IMR-90 (cell line): ENCODE measurements at regions not wholly inside any gene's neighbourhood (a gene's known extent, or its start where the extent isn't known, plus 50 kb on each side); places are given as distances from the start of the nearest gene placed in this dataset.

Source experiments
- ATAC-seq: fragments of 200-7000 bp; cut with Tn5 transposase; 2 replicates; pipeline ENCODE4 v1.9.1; 2020; ENCODE audit warnings: low read depth, mild to moderate bottlenecking, moderate library complexity
- BruUV-seq: library from RNA; stranded (reverse); fragments of 400-500 nt; replicated peaks from 2 replicates; lab custom pipeline; 2021; lab: Mats Ljungman, UMichigan
- CTCF ChIA-PET: fragments of 300-600 bp; formaldehyde crosslinking; extraction: SDS; loops from one replicate; lab custom pipeline; 2021; ENCODE audit warnings: antibody characterized with exemption; lab: Yijun Ruan, JAX
- POLR2A ChIA-PET: fragments of 300-600 bp; sonication (Branson Sonifier 250); formaldehyde crosslinking; loops from one replicate; lab custom pipeline; 2022; ENCODE audit warnings: antibody characterized with exemption; ENCODE audit not compliant: unreplicated experiment; lab: Charles Lee
- DNase-seq: peaks from one replicate; pipeline ENCODE4 v3.0.0; 2013
- H2AFZ ChIP-seq: replicated peaks from 2 replicates; pipeline ENCODE3; 2013; ENCODE audit warnings: low read length, mild to moderate bottlenecking; ENCODE audit not compliant: poor library complexity
- H2AK5ac ChIP-seq: 2 replicates; pipeline ENCODE4 v1.6.1; 2013; ENCODE audit warnings: low read depth, low read length, inconsistent platforms
- H2AK9ac ChIP-seq: replicated peaks from 2 replicates; pipeline ENCODE3; 2013; ENCODE audit warnings: mild to moderate bottlenecking, low read depth, low read length, moderate library complexity; ENCODE audit not compliant: poor library complexity
- H2BK120ac ChIP-seq: 2 replicates; pipeline ENCODE4 v1.6.1; 2013; ENCODE audit warnings: low read depth, low read length, inconsistent platforms
- H2BK15ac ChIP-seq: 3 replicates; pipeline ENCODE4 v1.6.1; 2013; ENCODE audit warnings: low read depth, low read length, inconsistent platforms
- H2BK20ac ChIP-seq: 2 replicates; pipeline ENCODE4 v1.6.1; 2013; ENCODE audit warnings: low read depth, mild to moderate bottlenecking, inconsistent platforms, low read length, moderate library complexity
- H2BK5ac ChIP-seq: 2 replicates; pipeline ENCODE4 v1.6.1; 2013; ENCODE audit warnings: mild to moderate bottlenecking, low read depth, low read length, inconsistent platforms; ENCODE audit not compliant: poor library complexity, severe bottlenecking
- H3K14ac ChIP-seq: replicated peaks from 2 replicates; pipeline ENCODE4 v1.6.1; 2013; ENCODE audit warnings: low read depth, low read length, inconsistent platforms
- H3K18ac ChIP-seq: 2 replicates; pipeline ENCODE4 v1.6.1; 2013; ENCODE audit warnings: low read depth, low read length, control low read depth
- H3K23ac ChIP-seq: 2 replicates; pipeline ENCODE4 v1.6.1; 2013; ENCODE audit warnings: low read depth, low read length, inconsistent platforms
- H3K27ac ChIP-seq: 2 replicates; pipeline ENCODE4 v1.5.1; 2013; ENCODE audit warnings: mild to moderate bottlenecking, control low read depth, low read length; ENCODE audit not compliant: insufficient read depth
- H3K27me3 ChIP-seq: 2 replicates; pipeline ENCODE4 v1.6.1; 2013; ENCODE audit warnings: low read length; ENCODE audit not compliant: control insufficient read depth, insufficient read depth
- H3K36me3 ChIP-seq: 2 replicates; pipeline ENCODE4 v1.6.1; 2013; ENCODE audit warnings: low read length, mixed read lengths; ENCODE audit not compliant: control insufficient read depth, insufficient read depth
- H3K4ac ChIP-seq: 2 replicates; pipeline ENCODE4 v1.6.1; 2013; ENCODE audit warnings: low read depth, low read length, inconsistent platforms
- H3K4me1 ChIP-seq: 2 replicates; pipeline ENCODE4 v1.6.1; 2013; ENCODE audit warnings: low read length, mixed read lengths; ENCODE audit not compliant: control insufficient read depth, insufficient read depth
- H3K4me2 ChIP-seq: 2 replicates; pipeline ENCODE4 v1.6.1; 2013; ENCODE audit warnings: low read depth, mild to moderate bottlenecking, control low read depth, low read length, moderate library complexity
- H3K4me3 ChIP-seq: 2 replicates; pipeline ENCODE4 v1.5.1; 2013; ENCODE audit warnings: low read depth, mild to moderate bottlenecking, control low read depth, low read length, moderate library complexity; ENCODE audit not compliant: insufficient read depth
- H3K56ac ChIP-seq: 2 replicates; pipeline ENCODE4 v1.6.1; 2013; ENCODE audit warnings: low read length, inconsistent platforms; ENCODE audit not compliant: insufficient read depth; ENCODE audit errors: extremely low read depth
- H3K79me1 ChIP-seq, 2 experiments: 2 replicates each; pipeline ENCODE4 v1.6.1; 2013; ENCODE audit warnings: low read length in 2 of 2, inconsistent platforms in 1 of 2, low read depth in 1 of 2
- H3K9ac ChIP-seq: 2 replicates; pipeline ENCODE4 v1.6.1; 2013; ENCODE audit warnings: low read depth, low read length, control low read depth
- H3K9me1 ChIP-seq: 2 replicates; pipeline ENCODE4 v1.6.1; 2013; ENCODE audit warnings: low read length, inconsistent platforms; ENCODE audit not compliant: insufficient read depth
- H3K9me3 ChIP-seq: 2 replicates; pipeline ENCODE4 v1.6.1; 2013; ENCODE audit warnings: low read length; ENCODE audit not compliant: control insufficient read depth, insufficient read depth
- H4K20me1 ChIP-seq: 2 replicates; pipeline ENCODE4 v1.6.1; 2013; ENCODE audit warnings: low read length, inconsistent platforms; ENCODE audit not compliant: insufficient read depth
- H4K5ac ChIP-seq: 2 replicates; pipeline ENCODE4 v1.6.1; 2013; ENCODE audit warnings: mild to moderate bottlenecking, low read depth, low read length, control low read depth
- H4K8ac ChIP-seq, 2 experiments: 2 replicates each; pipeline ENCODE4 v1.6.1; 2013; ENCODE audit warnings: low read depth in 2 of 2, low read length in 2 of 2, control low read depth in 1 of 2, inconsistent platforms in 1 of 2
- H4K91ac ChIP-seq: 2 replicates; pipeline ENCODE4 v1.6.1; 2013; ENCODE audit warnings: low read depth, low read length, inconsistent platforms; ENCODE audit not compliant: insufficient read depth
- BHLHE40 ChIP-seq: fragments of 150-350 bp; IDR thresholded peaks from 2 replicates; pipeline ENCODE4 v1.6.1; 2016; ENCODE audit warnings: mild to moderate bottlenecking, low read depth, low read length
- CEBPB ChIP-seq: IDR thresholded peaks from 2 replicates; pipeline ENCODE4 v1.6.1; 2012; ENCODE audit warnings: low read depth, low read length, improper control_type of control experiment
- CHD1 ChIP-seq: IDR thresholded peaks from 2 replicates; pipeline ENCODE4 v1.6.1; 2012; ENCODE audit warnings: low read depth, low read length, improper control_type of control experiment
- CTCF ChIP-seq: conservative IDR thresholded peaks from 2 replicates; pipeline ENCODE4 v1.5.1; 2012; ENCODE audit warnings: mild to moderate bottlenecking, low read depth, low read length, improper control_type of control experiment
- ELK1 ChIP-seq: fragments of 150-350 bp; IDR thresholded peaks from 2 replicates; pipeline ENCODE4 v1.6.1; 2016; ENCODE audit warnings: low read depth, mild to moderate bottlenecking, low read length, moderate library complexity, borderline replicate concordance
- FOS ChIP-seq: fragments of 150-350 bp; IDR thresholded peaks from 2 replicates; pipeline ENCODE4 v1.6.1; 2016; ENCODE audit warnings: low read depth, low read length
- MAFK ChIP-seq: IDR thresholded peaks from 2 replicates; pipeline ENCODE4 v1.6.1; 2012; ENCODE audit warnings: low read depth, low read length, improper control_type of control experiment
- MAZ ChIP-seq: IDR thresholded peaks from 2 replicates; pipeline ENCODE4 v1.6.1; 2012; ENCODE audit warnings: low read depth, mild to moderate bottlenecking, low read length, improper control_type of control experiment, moderate library complexity, borderline replicate concordance
- MXI1 ChIP-seq: IDR thresholded peaks from 2 replicates; pipeline ENCODE4 v1.6.1; 2012; ENCODE audit warnings: low read depth, mild to moderate bottlenecking, low read length, moderate library complexity, borderline replicate concordance
- NFE2L2 ChIP-seq: fragments of 150-350 bp; IDR thresholded peaks from 2 replicates; pipeline ENCODE4 v1.6.1; 2016; ENCODE audit warnings: low read depth, mild to moderate bottlenecking, low read length
- POLR2A ChIP-seq: IDR thresholded peaks from 2 replicates; pipeline ENCODE4 v1.6.1; 2012; ENCODE audit warnings: mild to moderate bottlenecking, low read depth, low read length
- RAD21 ChIP-seq: IDR thresholded peaks from 2 replicates; pipeline ENCODE4 v1.6.1; 2012; ENCODE audit warnings: low read length, improper control_type of control experiment
- RCOR1 ChIP-seq: IDR thresholded peaks from 2 replicates; pipeline ENCODE4 v1.6.1; 2012; ENCODE audit warnings: mild to moderate bottlenecking, low read length, improper control_type of control experiment; ENCODE audit not compliant: insufficient replicate concordance
- RFX5 ChIP-seq: IDR thresholded peaks from 2 replicates; pipeline ENCODE4 v1.8.0; 2012; ENCODE audit warnings: low read depth, mild to moderate bottlenecking, low read length, moderate library complexity
- SMC3 ChIP-seq: fragments of 150-350 bp; IDR thresholded peaks from 2 replicates; pipeline ENCODE4 v1.6.1; 2016; ENCODE audit warnings: low read depth, mild to moderate bottlenecking, antibody characterized with exemption, low read length, moderate library complexity
- USF2 ChIP-seq: fragments of 150-350 bp; IDR thresholded peaks from 2 replicates; pipeline ENCODE4 v1.6.1; 2017; ENCODE audit warnings: mild to moderate bottlenecking, antibody characterized with exemption, low read length, low read depth
- WGBS, 2 experiments: methylation state at CpG; one replicate each; pipeline versions ENCODE4 v1.1.5 to v1.1.7; 2013; ENCODE audit warnings: missing lambda C conversion rate in 2 of 2; ENCODE audit not compliant: insufficient read length in 1 of 2; ENCODE audit errors: extremely low coverage in 2 of 2; 5-methylcytosine and 5-hydroxymethylcytosine counted together
- dilution Hi-C: fragments of 300-500 bp; cut with HindIII; formaldehyde crosslinking; loops from one replicate; pipeline ENCODE4 v1.14.3; 2018; ENCODE audit warnings: low sequenced_read_pairs; ENCODE audit not compliant: unreplicated experiment
- in situ Hi-C: fragments of 300-500 bp; cut with MboI; formaldehyde crosslinking; loops from 3 replicates; pipeline ENCODE4 v1.14.3; 2019; ENCODE audit warnings: low sequenced_read_pairs, inconsistent platforms, mixed read lengths
- intact Hi-C: fragments of 100-400 bp; cut with micrococcal nuclease; formaldehyde crosslinking; loops from 2 replicates; pipeline ENCODE4 v1.10.0; 2022

- H3K27me3 ChIP-seq: no peaks in the 10 kb centered on the region; the same call in 1 of the 2 replicates
- DNase-seq (no peak), ATAC-seq (no peak)
- no peak overlapping the region for H2AK5ac ChIP-seq
- H3K9ac ChIP-seq: no peak overlapping the region
- H3K27ac ChIP-seq: no peak overlapping the region
- H3K4ac ChIP-seq: no peak overlapping the region
- no peaks in the 10 kb centered on the region for H3K79me1 ChIP-seq
- no peak overlapping the region for H4K5ac ChIP-seq
- H2BK120ac ChIP-seq: no peak overlapping the region
- no peak overlapping the region for H3K23ac ChIP-seq
- no peak overlapping the region for H3K56ac ChIP-seq
- no peak for TF ChIP-seq MAZ
- no peak for TF ChIP-seq CEBPB
- TF ChIP-seq BHLHE40: no peak
- TF ChIP-seq SMC3: no peak
- TF ChIP-seq RAD21: no peak
- no peak for TF ChIP-seq MAFK
- no peak for TF ChIP-seq MXI1
- no peak for TF ChIP-seq RFX5
- TF ChIP-seq ELK1: no peak
- no peak for TF ChIP-seq NFE2L2
- TF ChIP-seq FOS: no peak
- no peak for TF ChIP-seq USF2
- TF ChIP-seq CTCF: no peak
- no peak for TF ChIP-seq RCOR1
- TF ChIP-seq POLR2A: no peak
- no peak for TF ChIP-seq CHD1
- ChIA-PET POLR2A (no interaction called here), CTCF (interaction anchor here (1.2 kb wide), 1 partner anchor 9 kb away, joined by 4 read pairs; no protein-coding TSS in a partner anchor)
- dilution Hi-C loops: no loop called here
- H2BK20ac ChIP-seq: no peak overlapping the region
- H3K4me2 ChIP-seq: no peak overlapping the region
- no peak overlapping the region for H2AFZ ChIP-seq
- H3K14ac ChIP-seq: no peak overlapping the region
- H3K9me3 ChIP-seq: no peaks in the 10 kb centered on the region
- no peak overlapping the region for H3K4me3 ChIP-seq
- in situ Hi-C loops: no loop called here
- H2AK9ac ChIP-seq: no peak overlapping the region
- H3K9me1 ChIP-seq: no peaks in the 10 kb centered on the region
- no peak overlapping the region for H2BK5ac ChIP-seq
- no peak overlapping the region for H2BK15ac ChIP-seq
- H4K91ac ChIP-seq: no peak overlapping the region
- no TSS peak for BruUV-seq
- no peak overlapping the region for H3K18ac ChIP-seq
- H4K8ac ChIP-seq: no peak overlapping the region
- H3K36me3 ChIP-seq: no peaks in the 10 kb centered on the region
- no peaks in the 10 kb centered on the region for H3K4me1 ChIP-seq
- intact Hi-C loops: no loop called here
- H4K20me1 ChIP-seq: no peaks in the 10 kb centered on the region
- WGBS, 2 experiments: no CpG with 5 or more reads among the region's 2 CpGs
These were observed 459.9 kb downstream of the RAP2B start for GRCh38 chr3:153621953-153622352.
